Loucy (cell line): ENCODE measurements at regions not wholly inside any gene's neighbourhood (a gene's known extent, or its start where the extent isn't known, plus 50 kb on each side); places are given as distances from the start of the nearest gene placed in this dataset.

Experiments used
- CTCF ChIP-seq: fragments of 200-600 bp; sonication (generic); conservative IDR thresholded peaks from 2 replicates; pipeline ENCODE4 v1.5.1; 2014; ENCODE audit warnings: mild to moderate bottlenecking, antibody characterized with exemption, low read length
- EZH2phosphoT487 ChIP-seq: fragments of 200-600 bp; IDR thresholded peaks from 2 replicates; pipeline ENCODE4 v1.6.1; 2018; ENCODE audit warnings: antibody characterized with exemption, mild to moderate bottlenecking, moderate library complexity, borderline replicate concordance

DNA sequence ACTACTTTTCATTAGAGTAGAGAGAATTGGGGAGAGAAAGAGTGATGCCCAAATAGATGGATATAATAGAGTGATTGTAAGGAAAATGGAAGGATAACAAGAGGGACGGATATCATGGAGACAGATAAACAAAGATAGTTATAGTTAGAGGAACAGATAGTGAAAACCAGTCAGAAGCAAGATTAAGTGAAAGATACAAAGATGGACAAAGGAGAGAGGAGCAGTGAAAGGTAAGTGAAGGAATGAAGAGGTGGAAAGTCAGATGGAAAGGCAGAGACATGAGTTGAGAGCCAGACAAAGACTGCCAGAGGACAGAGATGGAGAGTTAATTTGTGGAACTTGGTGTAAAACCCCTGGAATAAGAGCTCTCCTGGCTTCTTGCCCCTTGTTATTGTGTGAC, 59.2 kb upstream of the CISTR start:
- no peak for TF ChIP-seq CTCF
- TF ChIP-seq EZH2phosphoT487 = no peak
